Bronchial epithelial cell (primary cell): ENCODE measurements at regions not wholly inside any gene's neighbourhood (a gene's known extent, or its start where the extent isn't known, plus 50 kb on each side); places are given as distances from the start of the nearest gene placed in this dataset.
A peak's percentile ranks its signal among the peaks of the same experiment; 100 is the strongest.

Experiments
- DNase-seq: peaks from one replicate; pipeline ENCODE4 v3.0.0-alpha.2; 2010; ENCODE audit warnings: low read depth
- FAIRE-seq: peaks from 2 replicates; lab custom pipeline; 2011; peaks lifted over from hg19 to GRCh38; lab: Jason Lieb, UNC
- H3K27me3 ChIP-seq: 2 replicates; pipeline ENCODE4 v1.5.1; 2011; ENCODE audit warnings: low read length; ENCODE audit not compliant: control insufficient read depth, insufficient read depth
- H3K36me3 ChIP-seq: 2 replicates; pipeline ENCODE4 v1.5.1; 2011; ENCODE audit warnings: low read length; ENCODE audit not compliant: control insufficient read depth, insufficient read depth
- H3K4me3 ChIP-seq: 2 replicates; pipeline ENCODE4 v1.5.1; 2011; ENCODE audit warnings: mild to moderate bottlenecking, low read depth, low read length, control low read depth
- TF ChIP-seq, protein P1 (sequence below): IDR thresholded peaks from 2 replicates; pipeline ENCODE4 v1.5.1; 2011; ENCODE audit warnings: mild to moderate bottlenecking, moderate library complexity, low read length, control low read depth, inconsistent platforms; ENCODE audit not compliant: insufficient read depth, severe bottlenecking

DNA sequence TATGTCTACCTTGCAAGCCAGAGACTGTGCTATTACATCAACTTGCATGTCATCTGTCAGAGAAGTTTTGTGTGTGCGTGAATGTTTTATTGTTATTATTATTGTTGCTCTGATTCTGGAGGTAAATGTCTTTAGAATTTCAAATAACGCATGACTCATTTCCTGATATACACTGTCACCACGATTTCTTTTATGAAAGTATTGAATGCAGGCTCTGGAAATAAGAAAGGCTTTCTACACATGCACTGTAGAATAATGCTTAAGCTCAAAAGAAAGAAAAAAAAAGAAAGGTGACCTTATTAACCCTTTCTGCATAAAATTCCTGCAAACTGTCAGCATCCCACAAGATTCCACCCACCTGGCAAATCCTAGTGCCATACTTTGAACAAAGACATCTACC lies 632.9 kb downstream of the ZNF674 start:
- DNase-seq (no peak), FAIRE-seq (no peak)
- H3K4me3 ChIP-seq = no peak overlapping the region
- H3K36me3 ChIP-seq = no peaks in the 10 kb centered on the region
- TF ChIP-seq, protein P1, sequence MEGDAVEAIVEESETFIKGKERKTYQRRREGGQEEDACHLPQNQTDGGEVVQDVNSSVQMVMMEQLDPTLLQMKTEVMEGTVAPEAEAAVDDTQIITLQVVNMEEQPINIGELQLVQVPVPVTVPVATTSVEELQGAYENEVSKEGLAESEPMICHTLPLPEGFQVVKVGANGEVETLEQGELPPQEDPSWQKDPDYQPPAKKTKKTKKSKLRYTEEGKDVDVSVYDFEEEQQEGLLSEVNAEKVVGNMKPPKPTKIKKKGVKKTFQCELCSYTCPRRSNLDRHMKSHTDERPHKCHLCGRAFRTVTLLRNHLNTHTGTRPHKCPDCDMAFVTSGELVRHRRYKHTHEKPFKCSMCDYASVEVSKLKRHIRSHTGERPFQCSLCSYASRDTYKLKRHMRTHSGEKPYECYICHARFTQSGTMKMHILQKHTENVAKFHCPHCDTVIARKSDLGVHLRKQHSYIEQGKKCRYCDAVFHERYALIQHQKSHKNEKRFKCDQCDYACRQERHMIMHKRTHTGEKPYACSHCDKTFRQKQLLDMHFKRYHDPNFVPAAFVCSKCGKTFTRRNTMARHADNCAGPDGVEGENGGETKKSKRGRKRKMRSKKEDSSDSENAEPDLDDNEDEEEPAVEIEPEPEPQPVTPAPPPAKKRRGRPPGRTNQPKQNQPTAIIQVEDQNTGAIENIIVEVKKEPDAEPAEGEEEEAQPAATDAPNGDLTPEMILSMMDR = no peak
- H3K27me3 ChIP-seq = no peaks in the 10 kb centered on the region

DNA sequence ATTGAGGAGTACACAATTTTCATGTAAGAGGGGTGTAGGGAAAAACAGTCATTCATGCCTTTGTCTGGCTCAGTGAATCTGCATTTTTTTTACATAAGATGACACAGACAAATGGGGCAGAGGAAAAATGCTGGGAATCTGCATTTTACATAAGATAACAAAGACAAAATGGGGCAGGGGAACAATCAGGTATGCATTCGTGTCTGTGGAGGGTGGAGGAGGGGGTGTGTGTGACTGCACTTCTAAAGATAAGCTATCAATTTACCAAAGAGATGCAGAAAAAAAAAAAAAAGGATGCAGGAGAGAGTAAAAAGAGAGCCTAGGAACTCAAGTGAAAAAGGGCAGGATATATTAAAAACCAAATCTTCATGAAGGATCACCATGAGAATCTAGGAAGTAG lies 637.4 kb downstream of the ZNF674 start:
- TF ChIP-seq, protein P1 = no peak
- Histone ChIP-seq H3K36me3 (no peaks in the 10 kb centered on the region), H3K27me3 (no peaks in the 10 kb centered on the region), H3K4me3 (no peak overlapping the region)
- no peak for FAIRE-seq
- DNase-seq = no peak

DNA sequence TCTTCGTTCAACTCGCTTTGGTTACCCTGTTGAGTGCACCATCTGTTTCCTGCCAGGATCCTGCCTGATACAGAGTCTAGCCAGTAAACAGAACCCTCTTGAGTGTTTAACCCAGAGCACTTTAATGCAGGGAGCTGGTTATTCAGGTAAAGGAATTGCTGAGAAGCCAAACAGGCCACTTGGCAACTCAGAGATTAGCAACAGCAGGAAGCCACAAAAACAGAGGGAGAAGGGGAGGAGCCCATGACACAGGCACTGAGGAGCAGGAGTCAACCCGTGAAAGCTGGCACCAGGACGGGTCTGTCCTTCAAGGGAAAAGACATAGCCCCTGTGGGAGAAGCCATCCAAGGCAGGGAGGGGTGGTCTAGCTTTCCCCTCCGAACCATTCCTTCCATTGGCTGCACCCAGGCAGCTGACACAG lies 641.4 kb downstream of the ZNF674 start:
- DNase-seq = peak; percentile 10
- H3K27me3 ChIP-seq = no peaks in the 10 kb centered on the region
- no peaks in the 10 kb centered on the region for H3K36me3 ChIP-seq
- FAIRE-seq = no peak
- H3K4me3 ChIP-seq = no peak overlapping the region
- TF ChIP-seq, protein P1 = no peak

DNA sequence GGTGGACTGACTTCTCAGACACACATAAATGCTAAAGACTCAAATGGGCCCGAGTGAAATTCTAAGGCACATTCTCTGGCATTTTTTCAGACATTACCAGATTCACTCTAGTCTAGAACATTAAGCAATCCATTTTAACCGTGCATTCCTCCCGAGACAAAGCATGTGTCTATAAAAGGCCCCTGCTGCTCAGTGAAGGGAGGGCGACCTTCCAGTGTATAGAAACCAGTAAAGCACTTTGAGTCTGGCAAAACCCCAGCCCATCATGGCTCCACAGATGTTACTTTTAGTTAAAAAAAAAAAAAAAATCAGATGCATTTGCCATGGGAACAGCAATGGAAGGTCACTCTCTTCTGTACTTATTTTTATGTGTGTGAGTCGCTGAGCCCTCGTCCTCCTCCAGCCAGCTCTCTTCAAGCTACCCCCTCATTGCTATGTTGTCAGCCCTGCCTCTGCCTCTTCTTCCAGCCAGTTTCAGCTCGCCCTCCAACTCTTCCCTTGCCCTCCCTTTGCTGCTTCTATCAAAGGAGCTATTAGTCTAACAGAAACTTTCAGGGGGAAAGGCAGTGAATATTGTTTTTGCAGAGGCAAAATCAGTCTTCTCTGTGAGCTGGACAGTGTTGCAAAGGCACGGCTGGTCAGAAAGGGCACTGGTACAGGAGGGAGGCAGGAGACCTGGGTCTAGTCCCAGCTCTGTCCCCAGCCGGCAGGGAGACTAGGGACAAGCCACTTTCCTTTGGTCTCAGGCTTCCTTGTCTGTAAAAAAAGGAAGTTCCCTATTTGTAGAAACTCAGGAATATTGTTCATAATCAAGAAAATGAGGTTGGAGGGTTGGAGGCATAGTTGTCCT lies 644.2 kb downstream of the ZNF674 start:
- Histone ChIP-seq H3K27me3 (no peaks in the 10 kb centered on the region), H3K4me3 (no peak overlapping the region), H3K36me3 (no peaks in the 10 kb centered on the region)
- TF ChIP-seq, protein P1 = no peak
- no peak for DNase-seq
- no peak for FAIRE-seq

DNA sequence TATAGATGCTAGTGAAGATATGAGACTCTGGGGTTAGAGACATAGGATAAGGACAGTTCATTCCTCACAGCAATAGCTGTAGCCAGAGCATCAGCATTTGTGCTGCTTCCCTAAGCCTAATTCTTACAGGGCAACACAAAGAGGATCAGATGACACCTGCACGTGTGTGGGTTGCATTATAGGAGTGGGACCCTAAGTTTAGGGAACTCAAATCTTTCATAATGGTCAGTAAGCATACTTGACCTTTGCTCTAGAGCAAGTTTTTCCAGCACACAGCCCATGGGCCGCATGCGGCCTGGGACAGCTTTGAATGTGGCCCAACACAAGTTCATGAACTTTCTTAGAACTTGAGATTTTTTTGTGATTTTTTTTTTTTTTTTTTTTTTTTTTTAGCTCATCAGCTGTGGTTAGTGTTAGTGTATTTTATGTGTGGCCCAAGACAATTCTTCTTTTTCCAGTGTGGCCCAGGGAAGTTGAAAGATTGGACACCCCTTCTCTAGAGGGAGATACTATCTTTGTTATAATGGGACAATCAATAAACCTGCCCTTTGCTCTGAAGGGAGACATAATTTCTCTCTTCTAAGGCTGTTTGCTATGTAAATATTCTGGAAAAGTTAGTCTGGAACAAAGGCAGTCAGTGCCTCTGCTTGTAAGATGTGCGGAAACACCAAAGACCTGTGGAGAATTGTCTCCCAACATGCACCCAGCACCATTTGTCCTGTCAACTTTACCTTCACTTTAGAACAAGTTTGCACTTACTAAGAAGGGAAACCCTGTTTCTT lies 650.2 kb downstream of the ZNF674 start:
- FAIRE-seq (no peak), DNase-seq (no peak)
- no peaks in the 10 kb centered on the region for H3K36me3 ChIP-seq
- H3K27me3 ChIP-seq = no peaks in the 10 kb centered on the region
- H3K4me3 ChIP-seq = no peak overlapping the region
- TF ChIP-seq, protein P1 = no peak
